Lower leg skin (tissue), 3 donors: ENCODE measurements at regions not wholly inside any gene's neighbourhood (a gene's known extent, or its start where the extent isn't known, plus 50 kb on each side); places are given as distances from the start of the nearest gene placed in this dataset.

Experiments used
- CTCF ChIP-seq, 3 donors: fragments of 450-650 bp; IDR thresholded peaks; one replicate each; pipeline ENCODE4 v1.5.1; 2016; ENCODE audit warnings: antibody characterized with exemption in 3 of 3, mild to moderate bottlenecking in 3 of 3, moderate library complexity in 2 of 3
- POLR2A ChIP-seq, 2 donors: fragments of 450-650 bp; IDR thresholded peaks; one replicate each; pipeline ENCODE4 v1.6.1; 2016 to 2017; ENCODE audit warnings: antibody characterized with exemption in 2 of 2, mild to moderate bottlenecking in 1 of 2, moderate library complexity in 1 of 2

GRCh38 chr6:133610227-133610840 lies 278.6 kb upstream of the TCF21 start:
- no peak for TF ChIP-seq POLR2A (IDR thresholded peaks at IDR 0.05)
- TF ChIP-seq CTCF (IDR thresholded peaks at IDR 0.05), result no peak
